ENCODE measurements at regions not wholly inside any gene's neighbourhood (a gene's known extent, or its start where the extent isn't known, plus 50 kb on each side); places are given as distances from the start of the nearest gene placed in this dataset.
"Not testable (repeated sequence)": the region's sequence is repeated elsewhere in the genome, so short reads cannot be mapped to it uniquely, and the experiment has no call there.

GRCh38 chr4:10253765-10254164 is 137.2 kb upstream of the WDR1 start:
- Histone ChIP-seq H3K36me3 (ENCODE audit: control insufficient read depth, insufficient read depth, low read length) (no peaks in the 10 kb centered on the region), H3K27ac (ENCODE audit: low read depth, low read length) (no peak overlapping the region), H3K27me3 (ENCODE audit: control insufficient read depth, insufficient read depth, low read length) (peaks cover 13% of the 10 kb centered on the region; the same call in 1 of the 2 replicates)

GRCh38 chr4:10245751-10246150 is 129.2 kb upstream of the WDR1 start:
- no peak overlapping the region for H3K4me3 ChIP-seq (ENCODE audit: low read depth, low read length)
- H3K9ac ChIP-seq (ENCODE audit: low read length) = no peak overlapping the region
- no peak overlapping the region for H3K27ac ChIP-seq (ENCODE audit: low read depth, low read length)
- peaks cover 56% of the 10 kb centered on the region; the same call in 1 of the 2 replicates for H3K27me3 ChIP-seq (ENCODE audit: control insufficient read depth, insufficient read depth, low read length)
- no peaks in the 10 kb centered on the region for H3K4me1 ChIP-seq (ENCODE audit: control insufficient read depth, insufficient read depth, low read length)
- no peaks in the 10 kb centered on the region for H3K36me3 ChIP-seq (ENCODE audit: control insufficient read depth, insufficient read depth, low read length)
- H3K9me3 ChIP-seq (ENCODE audit: control insufficient read depth, insufficient read depth, low read depth, low read length) = no peaks in the 10 kb centered on the region

More at GRCh38 chr4:10253765-10254164, 137.2 kb upstream of the WDR1 start:
- Histone ChIP-seq H3K9ac (ENCODE audit: low read length) (no peak overlapping the region), H3K4me1 (ENCODE audit: control insufficient read depth, insufficient read depth, low read length) (no peaks in the 10 kb centered on the region), H3K9me3 (ENCODE audit: control insufficient read depth, insufficient read depth, low read depth, low read length) (no peaks in the 10 kb centered on the region), H3K4me3 (ENCODE audit: low read depth, low read length) (no peak overlapping the region)

GRCh38 chr4:10243856-10244255 is 127.3 kb upstream of the WDR1 start:
- Histone ChIP-seq H3K9ac (ENCODE audit: low read length) (no peak overlapping the region), H3K27me3 (ENCODE audit: control insufficient read depth, insufficient read depth, low read length) (peaks cover 47% of the 10 kb centered on the region; the same call in 1 of the 2 replicates), H3K4me1 (ENCODE audit: control insufficient read depth, insufficient read depth, low read length) (no peaks in the 10 kb centered on the region), H3K36me3 (ENCODE audit: control insufficient read depth, insufficient read depth, low read length) (no peaks in the 10 kb centered on the region), H3K27ac (ENCODE audit: low read depth, low read length) (no peak overlapping the region), H3K9me3 (ENCODE audit: control insufficient read depth, insufficient read depth, low read depth, low read length) (no peaks in the 10 kb centered on the region), H3K4me3 (ENCODE audit: low read depth, low read length) (no peak overlapping the region)

GRCh38 chr4:10240691-10241090 is 124.1 kb upstream of the WDR1 start:
- H3K36me3 ChIP-seq (ENCODE audit: control insufficient read depth, insufficient read depth, low read length) = no peaks in the 10 kb centered on the region
- no peaks in the 10 kb centered on the region for H3K9me3 ChIP-seq (ENCODE audit: control insufficient read depth, insufficient read depth, low read depth, low read length)
- no peak overlapping the region for H3K4me3 ChIP-seq (ENCODE audit: low read depth, low read length)
- peaks cover 26% of the 10 kb centered on the region; the same call in 1 of the 2 replicates for H3K27me3 ChIP-seq (ENCODE audit: control insufficient read depth, insufficient read depth, low read length)
- no peak overlapping the region for H3K27ac ChIP-seq (ENCODE audit: low read depth, low read length)
- H3K9ac ChIP-seq (ENCODE audit: low read length) = no peak overlapping the region
- no peaks in the 10 kb centered on the region for H3K4me1 ChIP-seq (ENCODE audit: control insufficient read depth, insufficient read depth, low read length)

- H3K9ac ChIP-seq (ENCODE audit: low read length) = no peak overlapping the region
- no peaks in the 10 kb centered on the region for H3K9me3 ChIP-seq (ENCODE audit: control insufficient read depth, insufficient read depth, low read depth, low read length)
- H3K27me3 ChIP-seq (ENCODE audit: control insufficient read depth, insufficient read depth, low read length) = peaks cover 22% of the 10 kb centered on the region; the same call in 1 of the 2 replicates
- H3K4me3 ChIP-seq (ENCODE audit: low read depth, low read length) = no peak overlapping the region
- H3K4me1 ChIP-seq (ENCODE audit: control insufficient read depth, insufficient read depth, low read length) = no peaks in the 10 kb centered on the region
- no peak overlapping the region for H3K27ac ChIP-seq (ENCODE audit: low read depth, low read length)
- no peaks in the 10 kb centered on the region for H3K36me3 ChIP-seq (ENCODE audit: control insufficient read depth, insufficient read depth, low read length)
These were observed 123.5 kb upstream of the WDR1 start for GRCh38 chr4:10239982-10240654.

GRCh38 chr4:10237131-10237530 is 120.5 kb upstream of the WDR1 start:
- no peak overlapping the region for H3K4me3 ChIP-seq (ENCODE audit: low read depth, low read length)
- no peaks in the 10 kb centered on the region for H3K4me1 ChIP-seq (ENCODE audit: control insufficient read depth, insufficient read depth, low read length)
- no peaks in the 10 kb centered on the region for H3K9me3 ChIP-seq (ENCODE audit: control insufficient read depth, insufficient read depth, low read depth, low read length)
- H3K27me3 ChIP-seq (ENCODE audit: control insufficient read depth, insufficient read depth, low read length) = peaks cover 26% of the 10 kb centered on the region; the same call in 1 of the 2 replicates
- H3K9ac ChIP-seq (ENCODE audit: low read length) = no peak overlapping the region
- no peak overlapping the region for H3K27ac ChIP-seq (ENCODE audit: low read depth, low read length)
- no peaks in the 10 kb centered on the region for H3K36me3 ChIP-seq (ENCODE audit: control insufficient read depth, insufficient read depth, low read length)

- Histone ChIP-seq H3K9ac (ENCODE audit: low read length) (no peak overlapping the region), H3K4me1 (ENCODE audit: control insufficient read depth, insufficient read depth, low read length) (no peaks in the 10 kb centered on the region), H3K36me3 (ENCODE audit: control insufficient read depth, insufficient read depth, low read length) (no peaks in the 10 kb centered on the region), H3K27ac (ENCODE audit: low read depth, low read length) (no peak overlapping the region), H3K4me3 (ENCODE audit: low read depth, low read length) (no peak overlapping the region), H3K9me3 (ENCODE audit: control insufficient read depth, insufficient read depth, low read depth, low read length) (no peaks in the 10 kb centered on the region), H3K27me3 (ENCODE audit: control insufficient read depth, insufficient read depth, low read length) (peaks cover 14% of the 10 kb centered on the region; the same call in 1 of the 2 replicates)
These were observed 115.5 kb upstream of the WDR1 start for GRCh38 chr4:10232114-10232513.

GRCh38 chr4:10226756-10227155 is 110.2 kb upstream of the WDR1 start:
- no peak overlapping the region for H3K27ac ChIP-seq (ENCODE audit: low read depth, low read length)
- no peaks in the 10 kb centered on the region for H3K36me3 ChIP-seq (ENCODE audit: control insufficient read depth, insufficient read depth, low read length)
- H3K9ac ChIP-seq (ENCODE audit: low read length) = no peak overlapping the region
- H3K27me3 ChIP-seq (ENCODE audit: control insufficient read depth, insufficient read depth, low read length) = no peaks in the 10 kb centered on the region
- no peak overlapping the region for H3K4me3 ChIP-seq (ENCODE audit: low read depth, low read length)
- H3K9me3 ChIP-seq (ENCODE audit: control insufficient read depth, insufficient read depth, low read depth, low read length) = no peaks in the 10 kb centered on the region
- no peaks in the 10 kb centered on the region for H3K4me1 ChIP-seq (ENCODE audit: control insufficient read depth, insufficient read depth, low read length)

- Histone ChIP-seq H3K4me3 (ENCODE audit: low read depth, low read length) (no peak overlapping the region), H3K9ac (ENCODE audit: low read length) (no peak overlapping the region)
These were observed 108.5 kb upstream of the WDR1 start for GRCh38 chr4:10225096-10225495.

GRCh38 chr4:10223782-10224181 is 107.2 kb upstream of the WDR1 start:
- Histone ChIP-seq H3K27ac (ENCODE audit: low read depth, low read length) (no peak overlapping the region), H3K27me3 (ENCODE audit: control insufficient read depth, insufficient read depth, low read length) (no peaks in the 10 kb centered on the region), H3K36me3 (ENCODE audit: control insufficient read depth, insufficient read depth, low read length) (no peaks in the 10 kb centered on the region), H3K4me1 (ENCODE audit: control insufficient read depth, insufficient read depth, low read length) (no peaks in the 10 kb centered on the region), H3K4me3 (ENCODE audit: low read depth, low read length) (no peak overlapping the region), H3K9ac (ENCODE audit: low read length) (no peak overlapping the region), H3K9me3 (ENCODE audit: control insufficient read depth, insufficient read depth, low read depth, low read length) (no peaks in the 10 kb centered on the region)

More at GRCh38 chr4:10225096-10225495, 108.5 kb upstream of the WDR1 start:
- H3K27ac ChIP-seq (ENCODE audit: low read depth, low read length) = no peak overlapping the region
- H3K36me3 ChIP-seq (ENCODE audit: control insufficient read depth, insufficient read depth, low read length) = no peaks in the 10 kb centered on the region
- H3K27me3 ChIP-seq (ENCODE audit: control insufficient read depth, insufficient read depth, low read length) = no peaks in the 10 kb centered on the region
- no peaks in the 10 kb centered on the region for H3K9me3 ChIP-seq (ENCODE audit: control insufficient read depth, insufficient read depth, low read depth, low read length)
- no peaks in the 10 kb centered on the region for H3K4me1 ChIP-seq (ENCODE audit: control insufficient read depth, insufficient read depth, low read length)

- not testable (repeated sequence) for H3K4me3 ChIP-seq (ENCODE audit: low read depth, low read length); H3K36me3 ChIP-seq (ENCODE audit: control insufficient read depth, insufficient read depth, low read length); H3K27ac ChIP-seq (ENCODE audit: low read depth, low read length); H3K9ac ChIP-seq (ENCODE audit: low read length); H3K9me3 ChIP-seq (ENCODE audit: control insufficient read depth, insufficient read depth, low read depth, low read length); H3K4me1 ChIP-seq (ENCODE audit: control insufficient read depth, insufficient read depth, low read length); H3K27me3 ChIP-seq (ENCODE audit: control insufficient read depth, insufficient read depth, low read length)
These were observed 96.9 kb upstream of the WDR1 start for GRCh38 chr4:10213481-10213880.

Data from HUES6 (cell line).